Transverse colon (tissue), 4 donors: ENCODE measurements at regions not wholly inside any gene's neighbourhood (a gene's known extent, or its start where the extent isn't known, plus 50 kb on each side); places are given as distances from the start of the nearest gene placed in this dataset.

Experiments used
- CTCF ChIP-seq, 5 experiments: fragments of 200-600 bp in 3 of 5; fragments of 450-650 bp in 2 of 5; sonication (generic) in 3 of 5; IDR thresholded peaks; 1 replicate in 2 of 5; 2 replicates in 3 of 5; pipeline ENCODE4 v1.5.1; 2016 to 2017; ENCODE audit warnings: antibody characterized with exemption in 5 of 5, inconsistent platforms in 3 of 5, mild to moderate bottlenecking in 2 of 5, moderate library complexity in 1 of 5
- EP300 ChIP-seq: sonication (generic); formaldehyde crosslinking; IDR thresholded peaks from one replicate; pipeline ENCODE4 v1.6.1; 2017; ENCODE audit warnings: antibody characterized with exemption, low read depth
- POLR2A ChIP-seq: fragments of 450-650 bp; IDR thresholded peaks from one replicate; pipeline ENCODE4 v1.6.1; 2016; ENCODE audit warnings: antibody characterized with exemption, mild to moderate bottlenecking, moderate library complexity
- POLR2AphosphoS5 ChIP-seq, 3 donors: sonication (generic); formaldehyde crosslinking; IDR thresholded peaks; one replicate each; pipeline ENCODE4 v1.6.1; 2016; ENCODE audit warnings: antibody characterized with exemption in 3 of 3

- TF ChIP-seq CTCF (IDR thresholded peaks at IDR 0.05) (no peak), POLR2A (no peak), POLR2AphosphoS5 (IDR thresholded peaks at IDR 0.05) (no peak), EP300 (no peak)
Measured at GRCh38 chr4:180925805-180926204, 1317.4 kb upstream of the TENM3 start.
